ENCODE measurements at regions not wholly inside any gene's neighbourhood (a gene's known extent, or its start where the extent isn't known, plus 50 kb on each side); places are given as distances from the start of the nearest gene placed in this dataset.
"Not testable (repeated sequence)": the region's sequence is repeated elsewhere in the genome, so short reads cannot be mapped to it uniquely, and the experiment has no call there.

DNA sequence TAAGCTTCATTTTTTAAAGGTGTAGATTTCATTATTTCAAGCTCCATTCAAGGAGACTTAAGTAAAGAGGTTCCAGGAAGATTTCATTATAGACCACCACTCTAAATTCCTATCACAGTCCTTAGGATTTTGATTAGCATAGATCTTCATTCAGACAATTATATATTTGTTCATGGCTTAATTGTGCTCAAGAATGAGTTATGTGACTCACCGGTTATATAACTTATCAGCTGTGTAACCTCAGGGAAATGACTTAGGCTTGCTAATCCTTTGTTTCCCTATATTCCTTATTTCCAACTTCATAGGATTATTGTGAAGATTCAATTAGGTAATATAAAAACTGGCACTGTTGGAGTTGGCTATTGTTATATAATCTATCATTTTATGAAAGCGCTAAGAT is 632.8 kb upstream of the SPRY2 start:
- DNase-seq = no peak

DNA sequence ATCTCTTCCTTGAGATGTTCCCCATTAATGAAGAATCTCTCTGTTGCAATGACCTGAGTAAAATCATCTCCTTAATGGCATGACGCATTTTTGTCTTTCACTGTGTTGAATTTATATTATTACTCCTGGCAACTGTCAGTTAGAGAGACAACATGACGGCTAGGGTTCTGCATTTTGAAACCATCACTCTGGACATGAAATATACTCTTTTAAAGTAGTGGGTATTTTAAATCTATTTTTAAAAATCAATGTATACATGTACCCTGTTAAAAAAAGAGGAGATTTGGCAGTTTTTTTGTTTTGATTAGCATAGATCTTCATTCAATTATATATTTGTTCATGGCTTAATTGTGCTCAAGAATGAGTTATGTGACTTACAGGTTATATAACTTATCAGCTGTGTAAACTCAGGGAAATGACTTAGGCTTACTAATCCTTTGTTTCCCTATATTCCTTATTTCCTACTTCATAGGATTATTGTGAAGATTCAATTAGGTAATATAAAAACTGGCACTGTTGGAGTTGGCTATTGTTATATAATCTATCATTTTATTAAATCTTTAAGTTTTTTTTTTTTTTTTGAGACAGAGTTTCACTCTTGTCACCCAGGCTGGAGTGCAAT is 632.0 kb upstream of the SPRY2 start:
- no peak for DNase-seq

DNA sequence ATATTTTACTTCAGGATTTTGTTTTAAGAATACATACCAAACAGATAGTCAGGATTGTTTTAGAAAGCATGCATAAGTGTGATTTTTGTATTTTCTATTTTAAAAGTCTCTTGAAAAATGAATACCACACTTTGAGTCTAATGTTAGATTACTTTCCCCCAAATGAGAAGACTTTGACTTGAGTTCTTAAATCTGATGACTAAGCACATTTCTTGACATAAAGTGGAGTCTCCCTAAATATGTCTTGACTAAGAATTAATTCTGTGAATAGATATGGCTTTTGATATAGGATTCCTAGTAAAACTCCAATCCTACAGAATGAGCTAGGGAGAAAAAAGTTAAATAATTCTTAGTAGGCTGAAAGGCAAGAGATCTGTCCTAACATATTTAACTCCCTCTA is 624.2 kb upstream of the SPRY2 start:
- no peak for DNase-seq

DNA sequence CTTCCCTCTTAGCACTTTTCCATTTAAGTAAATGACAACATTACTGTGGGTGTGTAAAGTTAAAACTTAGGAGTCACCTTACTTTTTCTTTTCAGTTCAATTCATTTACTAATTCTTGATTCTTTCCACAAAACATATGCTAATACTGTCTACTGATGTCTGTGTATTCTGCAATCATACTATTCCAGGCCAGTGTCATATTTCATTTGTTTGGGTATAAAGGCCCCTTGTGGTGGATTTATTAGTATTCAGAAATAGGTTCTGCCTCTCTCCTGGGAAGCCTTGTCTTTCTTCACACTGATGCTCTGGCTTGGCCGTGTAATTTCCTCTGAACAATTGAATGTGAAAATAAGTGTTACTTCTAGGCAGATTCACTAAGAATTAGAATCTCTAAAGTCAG is 621.9 kb upstream of the SPRY2 start:
- no peak for DNase-seq

DNA sequence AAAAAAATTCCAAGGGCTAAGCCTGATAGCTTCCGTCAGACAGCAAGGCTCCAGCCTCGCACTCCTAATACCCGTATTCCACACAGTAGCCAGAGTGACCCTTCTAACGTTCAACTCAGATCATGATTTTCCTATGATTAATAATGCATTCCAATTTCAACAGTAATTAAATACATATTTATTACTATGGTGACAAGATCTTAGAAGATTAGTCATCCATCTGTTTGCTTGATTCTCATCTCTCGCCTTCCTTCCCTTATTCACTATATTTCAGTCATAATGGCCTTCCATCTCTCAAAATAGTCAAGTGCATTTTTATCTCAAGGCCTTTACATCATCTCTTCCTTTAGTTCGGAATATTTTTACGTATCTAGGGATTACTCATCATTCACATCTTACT is 621.2 kb upstream of the SPRY2 start:
- no peak for DNase-seq

DNA sequence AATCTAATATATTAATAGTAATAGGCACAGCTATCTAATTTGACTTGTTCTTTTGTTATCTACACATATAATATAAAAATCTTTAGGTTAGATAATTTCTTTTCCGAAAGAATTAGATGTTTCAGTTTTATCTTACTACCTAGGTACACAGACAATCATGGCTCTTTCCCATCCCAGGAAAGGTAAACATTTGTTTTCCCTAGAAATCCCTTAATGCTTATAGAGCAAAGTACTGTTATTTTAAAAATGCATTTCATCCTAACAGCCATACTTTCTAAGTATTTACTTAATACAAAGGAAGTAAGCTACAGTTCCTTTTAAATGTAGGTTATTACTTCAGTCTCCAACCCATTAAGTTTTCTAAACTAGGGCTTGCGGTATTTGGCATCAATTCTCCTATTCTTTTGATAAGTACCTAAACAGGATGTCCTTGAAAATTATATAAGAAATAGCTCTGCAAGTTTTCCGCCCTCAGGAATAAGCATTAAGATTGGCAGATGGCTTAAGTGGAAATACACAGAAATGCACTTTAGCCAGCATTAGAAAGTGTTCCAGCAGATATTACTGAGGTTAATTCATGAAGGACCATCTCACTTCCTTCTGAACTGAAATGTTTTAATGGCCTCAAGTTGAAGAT is 616.2 kb upstream of the SPRY2 start:
- DNase-seq = no peak

DNA sequence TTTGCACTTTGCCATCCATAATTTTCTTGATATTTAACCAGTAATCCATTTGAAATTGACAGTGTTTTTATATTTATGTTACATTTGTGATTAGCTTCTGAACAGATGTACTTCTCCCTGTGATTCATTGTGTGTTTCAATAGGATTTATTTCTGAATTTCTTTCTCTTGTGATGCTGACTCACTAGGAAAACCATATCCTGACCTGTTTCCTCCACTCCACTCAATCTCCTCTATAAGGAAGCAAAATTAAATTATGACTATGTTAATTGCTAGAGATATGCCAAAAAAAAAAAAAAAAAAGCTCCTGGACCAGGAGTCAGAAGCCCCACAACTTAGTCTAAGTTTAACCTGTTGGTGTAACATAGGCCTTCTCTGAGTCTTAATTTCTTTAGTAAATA is 614.6 kb upstream of the SPRY2 start:
- DNase-seq = no peak

DNA sequence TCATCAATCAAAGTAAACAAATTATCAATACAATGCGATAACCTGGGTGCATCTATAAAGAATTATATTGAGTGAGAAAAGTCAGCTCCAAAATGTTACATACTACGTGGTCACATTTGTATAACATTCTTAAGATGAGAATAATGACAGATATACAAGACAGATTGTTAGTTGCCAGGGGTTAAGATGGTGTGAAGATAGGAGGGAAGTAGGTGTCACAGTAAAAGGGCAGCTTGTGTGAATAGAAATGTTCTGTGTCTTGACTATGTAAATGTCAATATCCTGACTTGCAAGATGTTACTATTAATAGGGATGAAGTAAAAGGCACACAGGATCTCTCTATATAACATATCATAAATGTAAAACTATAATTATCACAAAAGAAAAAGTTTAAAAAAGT is 611.2 kb upstream of the SPRY2 start:
- DNase-seq = no peak

DNA sequence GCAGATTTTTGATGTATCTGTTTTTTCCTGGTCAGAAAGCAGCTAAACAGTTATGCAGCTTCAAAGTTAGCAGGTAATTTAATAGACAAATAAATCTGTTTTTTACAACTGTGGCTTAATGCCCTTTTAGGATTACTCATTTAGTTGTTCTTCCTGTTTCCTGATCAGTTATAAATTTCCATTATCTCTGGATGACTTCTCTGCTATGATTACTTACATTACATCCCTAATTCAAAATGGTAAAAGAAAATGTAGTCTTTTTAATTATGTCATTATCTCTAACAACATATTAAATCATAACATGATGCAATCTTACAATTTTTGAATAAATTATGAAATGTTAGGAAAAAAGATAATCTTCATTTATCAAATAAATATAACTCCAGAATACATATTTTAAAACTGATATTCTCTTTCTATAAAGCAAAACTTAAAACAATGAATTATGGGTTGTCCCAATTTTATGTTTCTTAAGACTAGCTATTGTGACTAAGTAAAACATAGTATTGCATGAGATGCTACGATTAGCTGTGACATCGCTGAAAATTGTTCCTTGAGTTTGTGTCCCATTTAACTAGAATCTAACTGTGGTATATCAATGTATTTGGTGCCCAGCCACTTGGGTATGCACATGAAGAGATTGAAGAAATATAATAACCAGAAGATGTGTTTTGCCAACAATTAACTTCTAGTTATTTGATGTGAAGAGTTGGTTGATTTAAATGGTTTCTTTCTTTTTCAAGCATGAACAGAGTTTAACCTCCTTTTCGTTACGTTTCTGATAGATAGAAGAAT is 605.3 kb upstream of the SPRY2 start:
- no peak for DNase-seq

DNA sequence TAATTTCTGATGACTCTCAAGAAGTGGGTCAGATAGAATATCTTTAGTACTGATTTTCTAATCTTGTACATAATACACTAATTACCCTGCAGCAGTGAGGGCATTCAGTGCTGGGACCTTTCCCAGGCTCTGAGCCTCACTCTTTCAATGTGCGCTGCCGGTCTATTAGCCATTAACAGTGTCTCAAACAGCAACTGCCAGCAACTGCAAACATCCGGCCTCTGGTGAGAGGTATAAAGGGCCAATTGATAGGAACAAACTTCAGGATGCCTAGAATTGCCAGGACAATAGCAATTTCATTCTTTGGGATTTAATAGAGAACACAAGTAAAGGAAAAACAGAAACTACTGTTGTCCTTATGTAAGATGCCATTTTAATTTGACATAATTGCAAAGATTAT is 604.4 kb upstream of the SPRY2 start:
- DNase-seq = no peak

DNA sequence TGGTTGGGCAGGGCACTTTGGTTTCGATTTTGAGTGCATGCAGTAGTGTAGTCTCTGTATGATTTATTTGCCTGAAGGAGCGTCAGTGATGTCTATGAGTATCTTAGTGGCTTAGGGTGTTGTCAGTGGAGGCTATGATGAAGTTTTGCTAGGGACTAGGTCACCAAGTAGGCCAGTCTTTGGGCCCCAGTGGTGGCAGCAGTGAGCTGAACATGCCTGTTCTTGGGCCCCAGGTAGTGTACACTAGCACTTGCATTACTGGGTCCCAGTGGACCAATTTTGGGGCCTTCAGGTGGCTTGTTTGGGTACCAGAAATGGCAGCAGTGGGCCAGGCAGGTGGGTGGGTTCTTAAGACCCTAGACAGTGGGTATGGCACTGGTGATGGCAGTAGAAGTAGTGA is 598.7 kb upstream of the SPRY2 start:
- no peak for DNase-seq

DNA sequence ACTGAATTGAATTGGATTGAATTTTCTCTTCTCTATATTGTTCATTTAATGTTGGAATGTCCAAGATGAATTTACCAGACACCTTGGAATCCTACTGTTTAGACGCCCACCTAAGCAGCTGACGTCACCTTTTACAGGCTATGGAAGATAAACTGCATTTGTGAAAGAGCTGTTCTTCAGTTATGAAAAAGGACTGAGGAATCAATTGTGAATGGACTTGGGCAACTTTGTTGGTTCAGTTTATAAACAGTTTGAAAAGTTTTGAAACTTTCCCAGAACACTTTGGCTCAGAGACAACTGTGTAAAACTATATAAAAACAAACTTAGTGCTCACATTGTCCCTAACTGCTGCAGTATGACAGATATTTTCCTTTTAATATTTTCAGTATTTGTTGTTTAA is 590.8 kb upstream of the SPRY2 start:
- DNase-seq = no peak

DNA sequence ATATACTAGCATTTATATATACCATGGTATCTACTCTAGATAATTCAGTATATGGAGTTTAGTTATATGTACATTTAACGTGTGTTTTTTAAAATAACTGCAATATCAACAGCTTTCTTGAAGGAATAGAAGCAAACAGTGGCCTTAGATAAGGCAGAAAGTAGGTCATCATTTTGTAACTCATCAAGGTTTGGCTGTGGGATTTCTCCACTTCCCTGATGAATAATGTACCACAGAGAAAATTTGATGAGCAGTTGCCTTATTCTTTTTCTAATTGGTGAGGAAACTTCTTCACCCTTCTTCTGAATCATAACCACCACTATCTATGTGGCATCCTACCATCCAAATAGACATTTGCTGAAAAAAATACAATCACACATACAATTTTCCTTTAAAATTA is 590.2 kb upstream of the SPRY2 start:
- DNase-seq = no peak

DNA sequence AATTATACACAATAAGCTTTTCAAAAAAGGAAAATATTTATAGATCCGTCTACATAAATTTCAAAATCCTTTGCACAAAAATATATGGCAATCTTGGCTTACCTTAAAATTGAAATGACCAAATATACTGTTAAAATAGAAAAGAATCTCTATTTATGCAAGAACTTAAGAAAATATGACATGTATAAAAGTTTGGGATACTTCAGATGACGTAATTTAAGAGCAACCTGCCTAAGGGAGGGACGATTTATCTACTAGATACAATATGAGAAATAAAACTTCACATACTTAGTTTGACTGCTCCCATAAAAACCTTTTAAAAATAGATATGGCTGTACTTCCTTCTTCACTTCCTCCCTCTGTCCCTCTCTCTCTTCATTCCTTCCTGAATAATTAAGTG is 587.3 kb upstream of the SPRY2 start:
- DNase-seq = no peak

DNA sequence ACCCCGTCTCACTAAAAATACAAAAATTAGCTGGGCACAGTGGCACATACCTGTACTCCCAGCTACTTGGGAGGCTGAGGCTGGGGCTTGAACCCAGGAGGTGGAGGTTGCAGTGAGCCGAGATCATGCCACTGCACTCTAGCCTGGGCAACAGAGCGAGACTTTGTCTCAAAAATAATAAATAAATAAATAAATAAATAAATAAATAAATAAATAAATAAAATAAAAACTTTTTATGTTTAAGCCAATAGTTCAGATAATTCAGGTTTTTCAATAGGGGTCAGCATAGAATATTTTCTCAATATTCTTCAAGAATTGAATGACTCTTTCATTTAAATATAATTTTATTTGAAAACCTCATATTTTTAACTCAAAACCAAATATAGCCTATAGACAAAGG is 585.1 kb upstream of the SPRY2 start:
- DNase-seq = not testable (repeated sequence)

DNA sequence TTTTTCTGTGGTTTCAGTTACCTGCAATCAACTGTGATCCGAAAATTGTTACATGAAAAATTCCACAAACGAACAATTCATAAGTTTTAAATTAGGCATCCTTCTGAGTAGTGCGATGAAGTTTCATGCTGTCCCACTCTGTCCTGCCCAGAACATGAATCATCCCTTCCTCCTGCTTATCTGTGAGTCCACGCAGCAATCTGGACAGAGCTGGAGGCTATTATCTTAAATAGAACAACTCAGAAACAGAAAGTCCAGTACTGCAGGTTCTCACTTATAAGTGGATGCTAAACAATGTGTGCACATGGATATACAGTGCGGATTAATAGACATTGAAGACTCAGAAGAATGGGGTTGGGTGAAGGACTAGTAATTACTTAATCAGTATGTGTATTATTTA is 583.7 kb upstream of the SPRY2 start:
- no peak for DNase-seq

DNA sequence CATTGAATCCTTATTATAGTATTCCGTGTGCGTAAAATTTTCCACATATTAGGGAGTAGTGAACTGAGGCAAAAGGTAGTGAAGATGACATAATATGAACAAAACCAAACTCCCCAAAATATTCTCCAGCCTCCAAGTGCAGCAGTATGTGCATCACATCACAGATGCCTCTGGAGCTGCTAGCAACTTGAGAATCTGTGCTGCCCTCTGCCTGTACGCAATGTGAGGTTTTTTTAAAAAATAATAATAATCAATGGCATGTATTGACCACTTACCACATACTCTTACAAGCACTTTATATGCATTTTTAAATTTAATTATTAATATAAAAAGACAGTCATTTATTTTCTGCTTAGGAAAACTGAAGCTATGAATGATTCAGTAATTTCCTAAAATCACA is 583.0 kb upstream of the SPRY2 start:
- no peak for DNase-seq

DNA sequence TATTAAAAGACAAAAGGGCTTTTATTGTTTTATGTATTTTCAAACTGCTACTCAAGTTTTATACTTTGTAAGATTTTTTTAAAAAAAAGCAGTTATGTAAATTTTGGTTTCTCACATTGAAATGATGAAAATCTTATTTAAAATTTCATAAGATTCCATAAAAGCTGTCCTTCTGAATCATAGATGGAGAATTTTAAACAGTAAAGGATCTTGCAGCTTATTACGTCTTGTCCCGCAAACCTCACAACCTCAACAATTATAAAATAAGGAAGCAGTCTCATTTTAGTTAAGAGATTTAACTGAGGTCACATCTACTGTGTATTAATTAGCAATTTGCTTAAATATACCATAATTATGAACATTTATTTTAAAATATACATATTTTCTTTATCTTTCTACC is 581.0 kb upstream of the SPRY2 start:
- no peak for DNase-seq

DNA sequence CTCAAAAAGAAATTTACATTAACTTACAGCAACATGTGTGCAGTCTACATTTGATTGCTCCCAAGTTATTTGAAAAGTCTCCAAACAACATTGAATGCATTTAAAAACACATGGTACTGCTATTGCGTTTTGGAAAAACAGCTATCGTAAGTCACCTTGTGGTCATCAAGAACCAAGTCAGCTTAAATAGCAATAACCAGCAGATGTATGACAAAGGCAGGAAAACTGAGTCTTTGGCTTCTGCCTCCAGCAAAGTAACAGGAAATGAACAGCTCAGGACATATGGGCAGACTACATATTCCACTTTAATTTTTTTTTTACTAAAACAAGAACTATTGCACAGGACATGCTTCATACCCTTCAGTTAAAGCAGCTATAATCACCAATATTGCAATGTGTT is 580.6 kb upstream of the SPRY2 start:
- DNase-seq = no peak

DNA sequence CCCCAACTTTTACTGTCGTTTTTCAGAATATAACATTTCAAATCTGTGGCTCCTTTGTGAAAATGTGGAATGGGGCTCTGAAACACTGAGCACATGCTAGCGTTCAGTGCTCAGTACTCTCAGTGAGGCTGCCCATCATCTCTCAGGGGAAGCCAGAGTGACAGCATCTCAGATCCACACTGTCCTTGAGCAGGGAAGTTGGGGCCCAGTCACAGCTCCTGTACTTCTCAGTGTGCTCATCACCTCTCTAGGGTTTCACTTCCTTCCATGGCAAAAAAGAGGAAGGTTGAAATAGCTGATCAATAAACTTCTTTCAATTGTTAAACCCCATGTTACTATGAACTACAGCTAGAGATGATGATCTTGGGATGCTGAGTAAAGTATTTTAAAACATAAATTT is 565.9 kb upstream of the SPRY2 start:
- no peak for DNase-seq

DNA sequence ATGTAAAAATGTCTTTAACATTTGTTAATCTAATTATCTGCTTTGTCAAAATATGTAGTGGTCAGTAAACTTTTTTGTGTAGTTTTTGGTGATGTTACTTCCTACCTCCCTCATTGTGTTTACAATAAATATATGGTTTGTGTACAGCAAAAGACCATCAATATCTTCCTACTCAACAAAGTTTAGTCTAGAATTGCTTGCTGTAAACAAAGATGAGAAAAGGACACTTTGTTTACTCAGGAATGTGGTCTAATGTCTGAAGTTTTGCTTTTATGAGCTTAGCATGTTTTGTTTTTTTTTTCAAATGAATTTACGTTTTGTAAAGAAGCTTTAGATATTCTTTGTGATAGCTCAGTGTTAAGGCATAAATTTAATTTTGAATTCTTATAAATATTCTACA is 563.5 kb upstream of the SPRY2 start:
- no peak for DNase-seq

DNA sequence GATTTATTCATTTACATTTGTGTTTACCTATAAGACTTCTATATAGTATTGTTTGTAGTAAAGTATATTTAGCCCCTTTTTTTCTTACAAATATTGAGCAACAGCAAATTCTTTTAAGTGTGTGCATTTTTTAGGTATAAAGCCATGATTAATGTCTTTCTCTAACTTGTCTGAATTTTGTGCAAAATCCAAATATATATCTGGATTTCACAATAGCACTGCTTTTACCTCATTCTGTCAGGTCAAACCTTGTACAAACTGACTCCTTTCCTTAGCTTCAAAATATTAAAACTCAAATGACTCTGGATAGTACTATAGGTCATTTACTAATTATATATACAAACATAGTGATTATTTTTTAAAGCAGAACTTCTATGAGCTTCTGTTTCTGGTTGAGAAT is 563.0 kb upstream of the SPRY2 start:
- DNase-seq = no peak

DNA sequence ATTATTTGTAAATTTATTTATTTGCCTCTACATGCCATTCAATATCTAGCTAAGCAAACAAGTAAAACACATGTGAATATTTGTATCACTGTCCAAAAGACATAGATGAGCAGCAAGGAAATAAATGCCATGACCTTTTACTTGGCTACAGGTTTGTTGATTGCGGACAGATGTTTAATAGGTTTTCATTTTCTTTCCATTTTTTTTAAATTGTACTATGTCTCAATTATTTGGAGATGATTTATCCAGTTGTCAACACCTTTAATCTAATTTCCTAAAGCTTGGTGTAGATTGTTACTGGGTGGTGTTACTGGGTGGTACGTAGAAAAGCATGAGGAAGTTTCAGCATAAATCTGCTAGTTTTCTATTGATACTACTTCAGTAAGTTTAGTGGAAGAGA is 560.6 kb upstream of the SPRY2 start:
- DNase-seq = no peak

DNA sequence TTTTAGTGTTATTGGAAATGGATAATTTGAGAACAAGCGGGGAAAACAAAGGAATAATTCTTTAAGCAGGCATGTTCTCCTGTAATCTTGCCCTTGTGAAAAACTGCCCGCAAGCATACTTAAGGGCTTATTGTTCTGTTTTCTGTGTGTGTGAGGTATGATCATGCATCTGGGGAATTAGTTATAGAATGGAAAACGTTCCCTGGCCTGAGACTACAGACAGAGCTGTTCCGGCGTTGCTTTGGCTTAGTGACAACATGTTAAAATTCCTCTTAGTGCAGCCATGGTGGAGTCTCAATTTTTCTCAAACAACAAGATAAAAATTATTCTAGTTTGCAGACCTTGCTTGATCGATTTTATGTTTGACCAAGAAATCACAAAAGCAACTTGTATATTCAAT is 560.2 kb upstream of the SPRY2 start:
- no peak for DNase-seq

DNA sequence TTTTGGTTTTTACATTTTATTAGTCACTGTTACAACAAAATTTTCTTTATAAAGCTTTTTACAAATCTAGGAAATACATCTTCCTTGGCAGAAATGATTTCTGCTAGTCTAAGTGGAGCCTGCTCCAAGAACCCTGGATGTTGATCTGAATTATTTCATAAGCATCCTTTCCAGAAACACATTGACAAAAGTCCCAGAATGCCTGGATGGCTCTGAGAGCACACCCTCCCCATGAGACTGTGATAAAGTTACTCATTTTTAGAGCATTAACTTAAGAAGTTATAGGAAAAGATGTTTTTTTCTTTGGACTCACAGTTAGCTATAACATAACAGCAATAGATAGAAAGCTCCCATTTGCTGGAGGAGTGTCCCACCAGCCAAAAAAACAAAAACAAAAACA is 559.6 kb upstream of the SPRY2 start:
- no peak for DNase-seq

Data from stimulated activated CD4-positive, alpha-beta T cell treated with anti-CD3 and anti-CD28 coated beads, Interleukin-4, amount 100 ng/mL, for 24 hours (primary cell).